T47D (cell line): ENCODE measurements at regions not wholly inside any gene's neighbourhood (a gene's known extent, or its start where the extent isn't known, plus 50 kb on each side); places are given as distances from the start of the nearest gene placed in this dataset.

Experiments used
- DNase-seq, 2 experiments: peaks; one replicate each; pipeline versions ENCODE4 v3.0.0 to v3.0.0-alpha.2; 2011 to 2012; ENCODE audit warnings: low read depth in 1 of 2, low spot score in 1 of 2
- JUND ChIP-seq: IDR thresholded peaks from 2 replicates; pipeline ENCODE4 v1.6.1; 2012; ENCODE audit warnings: low read depth
- in situ Hi-C: cut with HindIII; loops from 2 replicates; pipeline ENCODE4 v1.10.0; 2016; ENCODE audit warnings: low sequenced_read_pairs, low pct_unique_long_range_greater_than_20kb

DNA sequence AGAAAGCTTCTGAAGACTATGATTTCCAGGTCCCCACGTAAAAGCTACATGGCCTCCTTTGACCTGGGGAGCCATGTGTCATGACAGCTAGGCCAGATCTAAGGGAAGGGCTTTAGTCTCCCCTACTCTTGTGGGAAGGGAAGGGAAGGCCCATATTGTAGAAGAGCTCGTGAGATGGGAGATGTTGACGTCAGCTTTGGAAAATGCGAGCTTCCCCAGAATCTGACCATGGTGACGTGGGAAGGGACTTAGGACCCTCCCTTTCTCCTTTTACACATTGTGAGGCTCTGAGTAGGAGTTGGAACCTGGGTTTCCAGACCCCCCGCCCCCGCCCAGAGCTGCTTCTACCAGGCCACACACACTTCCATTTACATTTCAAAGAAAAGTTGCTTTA lies 165.5 kb downstream of the SYK start:
- in situ Hi-C loops: no loop called here
- no peak for DNase-seq
- TF ChIP-seq JUND: no peak

GRCh38 chr9:90969021-90969675 lies 167.5 kb downstream of the SYK start:
- in situ Hi-C loops: no loop called here

GRCh38 chr9:90970608-90971007 lies 169.0 kb downstream of the SYK start:
- no peak for DNase-seq
- in situ Hi-C loops: no loop called here
- no peak for TF ChIP-seq JUND

More at GRCh38 chr9:90969021-90969675, 167.5 kb downstream of the SYK start:
- DNase-seq: no peak
- no peak for TF ChIP-seq JUND

GRCh38 chr9:90972057-90972456 lies 170.4 kb downstream of the SYK start:
- no peak for TF ChIP-seq JUND
- in situ Hi-C loops: no loop called here
- DNase-seq: no peak

DNA sequence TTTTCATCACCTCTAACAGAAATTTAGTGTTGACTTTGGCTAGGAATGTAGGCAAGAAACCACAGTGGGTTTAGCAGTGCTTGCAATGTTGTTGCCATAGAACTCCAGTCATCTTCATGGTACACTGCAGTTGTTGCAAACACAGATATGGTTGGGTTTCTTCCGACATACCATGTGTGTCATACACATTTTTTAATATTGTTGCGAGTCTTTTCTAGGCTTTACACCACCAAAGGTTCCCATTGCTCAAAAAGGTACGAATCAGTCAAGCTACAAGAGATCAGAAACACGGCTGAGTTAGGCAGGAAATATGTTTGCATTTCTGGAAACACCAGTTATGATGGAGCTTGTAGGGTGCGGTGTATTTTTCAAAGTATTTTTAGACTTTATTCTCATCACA lies 172.4 kb downstream of the SYK start:
- in situ Hi-C loops: no loop called here
- no peak for TF ChIP-seq JUND
- DNase-seq: no peak

- in situ Hi-C loops: no loop called here
- no peak for TF ChIP-seq JUND
- DNase-seq: no peak
Observed at GRCh38 chr9:90974643-90975245, 173.1 kb downstream of the SYK start.

DNA sequence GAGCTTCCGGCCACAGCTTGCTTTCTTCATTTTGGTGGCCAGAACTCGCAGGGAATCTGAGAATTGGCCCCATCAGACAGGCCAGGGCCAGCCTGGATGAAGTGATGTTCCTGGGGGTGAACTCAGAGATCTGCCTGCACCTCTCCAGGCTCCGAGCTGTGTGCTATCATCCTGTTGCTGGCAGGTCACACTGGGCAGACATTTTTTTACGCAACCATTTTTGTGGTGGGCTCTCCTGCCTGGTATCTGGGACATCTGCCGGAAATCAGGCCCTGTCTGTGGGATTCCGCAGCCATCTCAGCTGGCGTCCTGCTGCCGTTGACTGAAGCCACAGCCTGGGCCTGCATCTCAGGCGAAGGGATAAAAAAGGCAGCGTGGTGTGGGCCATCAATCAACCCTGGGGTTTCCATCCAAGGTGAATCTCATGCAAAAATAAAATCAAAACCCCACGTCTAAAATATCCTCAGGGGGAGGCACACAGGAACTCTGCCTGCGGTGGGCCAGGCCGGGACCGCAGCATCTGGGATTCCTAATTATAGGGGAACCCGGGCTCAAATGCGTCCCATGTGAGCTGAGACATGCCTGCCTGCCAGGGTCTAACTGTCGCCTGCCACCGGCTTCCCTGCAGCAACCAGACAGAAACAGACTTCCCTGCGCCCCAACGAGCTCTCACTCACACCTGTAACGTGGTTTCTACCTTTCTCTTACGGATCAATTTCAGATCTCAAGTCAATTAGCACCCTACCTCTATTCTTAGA lies 174.3 kb downstream of the SYK start:
- DNase-seq: no peak
- in situ Hi-C loops: no loop called here
- TF ChIP-seq JUND: no peak

DNA sequence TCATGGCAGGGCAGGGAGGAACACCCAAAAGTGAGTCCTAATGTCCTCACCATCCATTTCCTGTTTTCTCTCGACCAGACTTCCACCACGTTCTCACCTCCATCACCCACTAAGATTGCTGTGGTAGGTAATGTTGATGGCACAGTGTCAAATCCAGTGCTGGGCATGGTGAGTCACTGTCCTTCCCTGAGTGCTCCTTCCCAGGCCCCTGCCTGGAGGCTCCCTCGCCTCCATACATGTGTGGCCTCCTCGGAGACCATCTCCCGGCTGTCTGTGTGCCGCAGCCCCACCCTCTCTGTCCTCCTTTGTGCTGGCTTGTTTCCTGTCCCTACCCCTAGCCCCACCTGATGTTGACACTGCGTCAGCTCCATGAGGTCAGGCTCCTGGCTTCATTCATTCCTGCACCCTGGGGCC lies 177.5 kb downstream of the SYK start:
- in situ Hi-C loops: no loop called here
- no peak for DNase-seq
- no peak for TF ChIP-seq JUND

- TF ChIP-seq JUND: no peak
- in situ Hi-C loops: no loop called here
- DNase-seq: no peak
Observed at GRCh38 chr9:90979639-90980038, 178.0 kb downstream of the SYK start.

- DNase-seq: no peak
- TF ChIP-seq JUND: no peak
- in situ Hi-C loops: no loop called here
Observed at GRCh38 chr9:90981726-90982125, 180.1 kb downstream of the SYK start.

- no peak for DNase-seq
- in situ Hi-C loops: no loop called here
- no peak for TF ChIP-seq JUND
Observed at GRCh38 chr9:90983394-90983793, 181.8 kb downstream of the SYK start.

DNA sequence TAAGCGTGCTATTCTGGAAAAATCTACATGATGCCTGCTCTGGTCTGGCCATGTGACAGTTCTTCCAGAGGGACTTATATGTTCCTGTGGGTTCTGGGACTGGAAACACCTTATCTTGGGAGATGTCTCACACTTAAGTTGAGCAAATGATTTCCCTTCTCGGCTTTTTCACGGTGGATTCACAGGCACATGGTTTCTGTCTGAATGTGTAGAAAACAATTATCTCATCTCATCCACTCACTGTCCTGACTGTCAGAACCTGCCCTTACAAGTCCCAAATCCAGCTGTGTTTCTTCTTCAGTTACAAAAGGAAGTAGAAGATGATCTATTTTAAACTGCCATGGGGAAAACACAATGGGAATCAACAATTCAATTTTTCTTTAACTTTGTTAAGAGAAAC lies 184.0 kb downstream of the SYK start:
- in situ Hi-C loops: no loop called here
- TF ChIP-seq JUND: no peak
- no peak for DNase-seq

DNA sequence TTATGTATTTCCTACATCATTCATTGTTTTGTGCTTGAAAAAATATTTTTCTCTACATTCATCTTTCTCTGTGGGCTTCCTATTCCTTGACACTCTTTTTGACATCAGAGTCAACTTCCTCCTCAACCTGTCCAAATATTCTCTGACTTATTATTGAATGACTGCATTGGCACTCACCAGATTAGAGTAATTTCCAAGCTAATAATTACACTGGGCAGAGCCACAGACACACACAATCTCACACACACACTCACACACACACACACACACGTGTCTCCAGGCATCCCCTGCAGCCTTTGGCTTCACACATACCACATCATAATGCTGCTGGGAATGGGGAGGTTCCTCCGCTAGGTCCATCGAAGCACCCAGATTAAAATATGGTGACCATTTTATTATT lies 184.5 kb downstream of the SYK start:
- in situ Hi-C loops: no loop called here
- no peak for DNase-seq
- TF ChIP-seq JUND: no peak

- DNase-seq: peak in 1 of 2 experiments; percentile 37
- in situ Hi-C loops: no loop called here
- TF ChIP-seq JUND: no peak
Observed at GRCh38 chr9:90987566-90987965, 185.9 kb downstream of the SYK start.
